ENCODE measurements at regions not wholly inside any gene's neighbourhood (a gene's known extent, or its start where the extent isn't known, plus 50 kb on each side); places are given as distances from the start of the nearest gene placed in this dataset.

- TF ChIP-seq CTCF (IDR thresholded peaks at IDR 0.05; ENCODE audit: low read depth, low read length, poor library complexity, severe bottlenecking) (no peak), EZH2phosphoT487 (IDR thresholded peaks at IDR 0.05; ENCODE audit: borderline replicate concordance, low read length) (no peak)
These were observed 252.9 kb upstream of the CDH8 start for GRCh38 chr16:62288990-62289629.

All from DOHH2 (cell line).